HG03045 (cell line): ENCODE measurements at regions not wholly inside any gene's neighbourhood (a gene's known extent, or its start where the extent isn't known, plus 50 kb on each side); places are given as distances from the start of the nearest gene placed in this dataset.
"Not testable (repeated sequence)": the region's sequence is repeated elsewhere in the genome, so short reads cannot be mapped to it uniquely, and the experiment has no call there.

Source experiments
- ATAC-seq: cut with Tn5 transposase; IDR thresholded peaks from one replicate; pipeline ENCODE4 v1.9.1; 2021; ENCODE audit warnings: mild to moderate bottlenecking, moderate library complexity; ENCODE audit not compliant: unreplicated experiment

- ATAC-seq, result no peak
Measured at GRCh38 chr14:106203438-106203837, 677.1 kb downstream of the TMEM121 start.

- no peak for ATAC-seq
Measured at GRCh38 chr14:106204063-106204462, 677.7 kb downstream of the TMEM121 start.

GRCh38 chr14:106207316-106207715, 680.9 kb downstream of the TMEM121 start:
- no peak for ATAC-seq

GRCh38 chr14:106208794-106209193, 682.4 kb downstream of the TMEM121 start:
- ATAC-seq, result no peak

GRCh38 chr14:106209755-106210154, 683.4 kb downstream of the TMEM121 start:
- no peak for ATAC-seq

- ATAC-seq, result no peak
Measured at GRCh38 chr14:106210650-106211049, 684.3 kb downstream of the TMEM121 start.

- ATAC-seq, result no peak
Measured at GRCh38 chr14:106211334-106211900, 685.0 kb downstream of the TMEM121 start.

- ATAC-seq, result no peak
Measured at GRCh38 chr14:106215229-106215628, 688.8 kb downstream of the TMEM121 start.

GRCh38 chr14:106216679-106217078, 690.3 kb downstream of the TMEM121 start:
- ATAC-seq, result no peak

- ATAC-seq, result no peak
Measured at GRCh38 chr14:106218174-106218573, 691.8 kb downstream of the TMEM121 start.

- no peak for ATAC-seq
Measured at GRCh38 chr14:106222311-106222710, 695.9 kb downstream of the TMEM121 start.

GRCh38 chr14:106222731-106223130, 696.3 kb downstream of the TMEM121 start:
- ATAC-seq, result no peak

GRCh38 chr14:106227793-106228192, 701.4 kb downstream of the TMEM121 start:
- no peak for ATAC-seq

GRCh38 chr14:106228541-106229158, 702.3 kb downstream of the TMEM121 start:
- ATAC-seq, result no peak

GRCh38 chr14:106230071-106230470, 703.7 kb downstream of the TMEM121 start:
- ATAC-seq, result no peak

GRCh38 chr14:106233191-106233590, 706.8 kb downstream of the TMEM121 start:
- not testable (repeated sequence) for ATAC-seq

GRCh38 chr14:106234525-106235254, 708.3 kb downstream of the TMEM121 start:
- ATAC-seq, result not testable (repeated sequence)

GRCh38 chr14:106235356-106236159, 709.2 kb downstream of the TMEM121 start:
- ATAC-seq, result no peak

GRCh38 chr14:106248321-106249192, 722.2 kb downstream of the TMEM121 start:
- ATAC-seq, result no peak

- not testable (repeated sequence) for ATAC-seq
Measured at GRCh38 chr14:106253995-106254394, 727.6 kb downstream of the TMEM121 start.
